ENCODE measurements at regions not wholly inside any gene's neighbourhood (a gene's known extent, or its start where the extent isn't known, plus 50 kb on each side); places are given as distances from the start of the nearest gene placed in this dataset.
A peak's percentile ranks its signal among the peaks of the same experiment; 100 is the strongest.

GRCh38 chr3:117550766-117551165 lies 841.2 kb downstream of the TUSC7 start (continued):
- TF ChIP-seq YY1 (IDR thresholded peaks at IDR 0.05; ENCODE audit: low read depth), result no peak
- TF ChIP-seq TAF1 (IDR thresholded peaks at IDR 0.05; ENCODE audit: borderline replicate concordance, low read depth, low read length), result no peak
- TF ChIP-seq NRF1 (IDR thresholded peaks at IDR 0.05; ENCODE audit: low read depth, low read length), result no peak
- no peak for TF ChIP-seq EZH2phosphoT487 (IDR thresholded peaks at IDR 0.05; ENCODE audit: borderline replicate concordance, low read depth)
- TF ChIP-seq CHD2 (IDR thresholded peaks at IDR 0.05; ENCODE audit: low read length, partially characterized antibody), result no peak
- TF ChIP-seq TCF12 (IDR thresholded peaks at IDR 0.05), result no peak
- no peak for TF ChIP-seq RAD21 (IDR thresholded peaks at IDR 0.05; ENCODE audit: low read length)
- no peak for TF ChIP-seq GATA2 (CRISPR knock-in tag; IDR thresholded peaks at IDR 0.05)
- no peak for TF ChIP-seq ELF1 (IDR thresholded peaks at IDR 0.05)
- TF ChIP-seq JUND (IDR thresholded peaks at IDR 0.05), result no peak

- no peak overlapping the region for H3K4me2 ChIP-seq
- no peaks in the 10 kb centered on the region for H3K79me2 ChIP-seq (ENCODE audit: insufficient read depth)
- ChIA-PET POLR2A (no interaction called here), CTCF (no interaction called here)
- no peak for DNase-seq
- H3K36me3 ChIP-seq (replicated peaks in 1 of 2; ENCODE audit: control insufficient read depth in 1 of 2, insufficient read depth in 2 of 2, low read length in 1 of 2), result no peaks in the 10 kb centered on the region
- H2AFZ ChIP-seq (ENCODE audit: low read depth), result no peak overlapping the region
- no peaks in the 10 kb centered on the region for H3K9me2 ChIP-seq
- H3K4me1 ChIP-seq (ENCODE audit: control insufficient read depth in 1 of 2, insufficient read depth in 2 of 2, low read depth in 1 of 2, low read length in 1 of 2), result peaks cover 3 to 7% of the 10 kb centered on the region in 2 experiments; a peak in 3 of 4 replicates
- peak; percentile 44; the same call in 1 of the 2 replicates for TF ChIP-seq FOSL2 (IDR thresholded peaks at IDR 0.05; ENCODE audit: borderline replicate concordance, low read depth)
- TF ChIP-seq PBX3 (IDR thresholded peaks at IDR 0.05), result peak; percentile 38; the same call in 1 of the 2 replicates
- peak; percentile 28; the same call in 1 of the 2 replicates for TF ChIP-seq JUND (IDR thresholded peaks at IDR 0.05)
- no peak for TF ChIP-seq EP300 (IDR thresholded peaks at IDR 0.05; ENCODE audit: borderline replicate concordance in 1 of 2, low read depth in 1 of 2, low read length in 1 of 2)
- no peaks in the 10 kb centered on the region for H3K27me3 ChIP-seq (ENCODE audit: insufficient read depth)
- H3K4me3 ChIP-seq (ENCODE audit: low read depth in 2 of 2, low read length in 1 of 2), result no peak overlapping the region
- H3K27ac ChIP-seq (ENCODE audit: low read depth in 2 of 2, low read length in 1 of 2), result no peak overlapping the region
- WGBS (ENCODE audit: low lambda C conversion rate), result 60% methylated on average over 2 of the region's 2 CpGs
- no peaks in the 10 kb centered on the region for H3K9me3 ChIP-seq
- H3K9ac ChIP-seq, result no peak overlapping the region
- no peaks in the 10 kb centered on the region for H4K20me1 ChIP-seq (ENCODE audit: insufficient read depth)
- H3F3A ChIP-seq (replicated peaks; ENCODE audit: insufficient read depth), result peaks cover 8% of the 10 kb centered on the region
These were observed 843.9 kb downstream of the TUSC7 start for GRCh38 chr3:117553461-117553860.

- Histone ChIP-seq H3K9ac (no peak overlapping the region), H3K27ac (ENCODE audit: low read depth in 2 of 2, low read length in 1 of 2) (no peak overlapping the region), H3K79me2 (ENCODE audit: insufficient read depth) (no peaks in the 10 kb centered on the region), H3K4me1 (ENCODE audit: control insufficient read depth in 1 of 2, insufficient read depth in 2 of 2, low read depth in 1 of 2, low read length in 1 of 2) (no peaks in the 10 kb centered on the region; a peak in 1 of 4 replicates), H3K4me2 (no peak overlapping the region), H3K27me3 (ENCODE audit: insufficient read depth) (no peaks in the 10 kb centered on the region), H3K9me3 (no peaks in the 10 kb centered on the region), H4K20me1 (ENCODE audit: insufficient read depth) (no peaks in the 10 kb centered on the region), H3K9me2 (no peaks in the 10 kb centered on the region), H3F3A (replicated peaks; ENCODE audit: insufficient read depth) (no peaks in the 10 kb centered on the region), H2AFZ (ENCODE audit: low read depth) (no peak overlapping the region), H3K4me3 (ENCODE audit: low read depth in 2 of 2, low read length in 1 of 2) (no peak overlapping the region), H3K36me3 (replicated peaks in 1 of 2; ENCODE audit: control insufficient read depth in 1 of 2, insufficient read depth in 2 of 2, low read length in 1 of 2) (no peaks in the 10 kb centered on the region)
- no peak for DNase-seq
- TF ChIP-seq MXI1 (IDR thresholded peaks at IDR 0.05; ENCODE audit: low read depth, low read length), result no peak
- TF ChIP-seq NFIC (IDR thresholded peaks at IDR 0.05; ENCODE audit: borderline replicate concordance), result no peak
- CTCF ChIA-PET, result no interaction called here
- POLR2A ChIA-PET, result no interaction called here
- 76% methylated on average over 2 of the region's 2 CpGs for WGBS (ENCODE audit: low lambda C conversion rate)
These were observed 847.2 kb downstream of the TUSC7 start for GRCh38 chr3:117556646-117557407.
